ENCODE measurements at regions not wholly inside any gene's neighbourhood (a gene's known extent, or its start where the extent isn't known, plus 50 kb on each side); places are given as distances from the start of the nearest gene placed in this dataset.

GRCh38 chrX:45788315-45788714 lies 587.6 kb upstream of the DIPK2B start:
- BruUV-seq (replicated peaks) = no TSS peak
- CTCF ChIA-PET = interaction anchor here (1.3 kb wide), 1 partner anchor 13 kb away, joined by 6 read pairs; no protein-coding TSS in a partner anchor
- Mint-ChIP-seq H3K9me3 (ENCODE audit: unreplicated experiment) (peaks cover 16% of the 10 kb centered on the region), H3K4me3 (ENCODE audit: unreplicated experiment) (peak overlapping the region; percentile 68), H3K27ac (ENCODE audit: low read depth, unreplicated experiment) (peak overlapping the region; percentile 95), H3K36me3 (ENCODE audit: insufficient read depth, unreplicated experiment) (peaks cover 17% of the 10 kb centered on the region), H3K27me3 (ENCODE audit: insufficient read depth, unreplicated experiment) (peaks cover 82% of the 10 kb centered on the region), H3K4me1 (ENCODE audit: insufficient read depth, unreplicated experiment) (peaks cover 18% of the 10 kb centered on the region)
- no peak for DNase-seq (ENCODE audit: unreplicated experiment)
- TF ChIP-seq, protein P1, sequence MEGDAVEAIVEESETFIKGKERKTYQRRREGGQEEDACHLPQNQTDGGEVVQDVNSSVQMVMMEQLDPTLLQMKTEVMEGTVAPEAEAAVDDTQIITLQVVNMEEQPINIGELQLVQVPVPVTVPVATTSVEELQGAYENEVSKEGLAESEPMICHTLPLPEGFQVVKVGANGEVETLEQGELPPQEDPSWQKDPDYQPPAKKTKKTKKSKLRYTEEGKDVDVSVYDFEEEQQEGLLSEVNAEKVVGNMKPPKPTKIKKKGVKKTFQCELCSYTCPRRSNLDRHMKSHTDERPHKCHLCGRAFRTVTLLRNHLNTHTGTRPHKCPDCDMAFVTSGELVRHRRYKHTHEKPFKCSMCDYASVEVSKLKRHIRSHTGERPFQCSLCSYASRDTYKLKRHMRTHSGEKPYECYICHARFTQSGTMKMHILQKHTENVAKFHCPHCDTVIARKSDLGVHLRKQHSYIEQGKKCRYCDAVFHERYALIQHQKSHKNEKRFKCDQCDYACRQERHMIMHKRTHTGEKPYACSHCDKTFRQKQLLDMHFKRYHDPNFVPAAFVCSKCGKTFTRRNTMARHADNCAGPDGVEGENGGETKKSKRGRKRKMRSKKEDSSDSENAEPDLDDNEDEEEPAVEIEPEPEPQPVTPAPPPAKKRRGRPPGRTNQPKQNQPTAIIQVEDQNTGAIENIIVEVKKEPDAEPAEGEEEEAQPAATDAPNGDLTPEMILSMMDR (IDR thresholded peaks at IDR 0.05; ENCODE audit: unreplicated experiment) = no peak
- intact Hi-C loops (cut with micrococcal nuclease) = no loop called here
- POLR2A ChIA-PET = interaction anchor here (0.5 to 3.2 kb wide), 5 partner anchors 13 to 1341 kb away, joined by 3 to 32 read pairs (median 4); no protein-coding TSS in a partner anchor

GRCh38 chrX:45784590-45784989 lies 583.9 kb upstream of the DIPK2B start:
- TF ChIP-seq, protein P1 (IDR thresholded peaks at IDR 0.05; ENCODE audit: unreplicated experiment) = no peak
- POLR2A ChIA-PET = interaction anchor here (2.4 to 5.2 kb wide), 2 partner anchors 9 to 18 kb away, joined by 7 to 21 read pairs; no protein-coding TSS in a partner anchor
- no peak overlapping the region for H3K27ac Mint-ChIP-seq (ENCODE audit: low read depth, unreplicated experiment)
- H3K27me3 Mint-ChIP-seq (ENCODE audit: insufficient read depth, unreplicated experiment) = peaks cover 86% of the 10 kb centered on the region
- H3K4me1 Mint-ChIP-seq (ENCODE audit: insufficient read depth, unreplicated experiment) = peaks cover 45% of the 10 kb centered on the region
- BruUV-seq (replicated peaks) = no TSS peak
- no peak for DNase-seq (ENCODE audit: unreplicated experiment)
- intact Hi-C loops (cut with micrococcal nuclease) = no loop called here
- H3K4me3 Mint-ChIP-seq (ENCODE audit: unreplicated experiment) = no peak overlapping the region
- H3K9me3 Mint-ChIP-seq (ENCODE audit: unreplicated experiment) = no peaks in the 10 kb centered on the region
- no peaks in the 10 kb centered on the region for H3K36me3 Mint-ChIP-seq (ENCODE audit: insufficient read depth, unreplicated experiment)
- CTCF ChIA-PET = interaction anchor here (1.6 kb wide), 1 partner anchor 18 kb away, joined by 5 read pairs; no protein-coding TSS in a partner anchor

DNA sequence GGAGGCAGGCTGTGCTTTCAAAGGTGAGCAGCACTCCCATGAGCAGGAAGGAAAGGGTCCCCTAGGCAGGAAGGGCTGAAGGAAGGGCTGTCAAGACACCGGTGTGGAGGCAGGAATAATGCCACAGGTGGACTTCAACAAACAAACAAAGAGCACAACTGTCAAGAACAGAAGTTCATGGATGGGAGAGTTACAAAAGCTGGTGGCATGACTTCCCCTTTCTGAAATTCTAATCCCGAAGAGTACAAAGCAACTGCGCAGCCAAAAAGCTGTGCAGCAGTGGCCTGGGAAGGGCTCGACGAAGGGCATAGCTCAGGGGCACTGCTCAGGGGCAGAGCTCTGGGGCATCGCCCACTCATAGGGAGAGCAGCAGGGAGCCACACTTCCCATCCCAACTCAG lies 582.3 kb upstream of the DIPK2B start:
- no TSS peak for BruUV-seq (replicated peaks)
- no peaks in the 10 kb centered on the region for H3K9me3 Mint-ChIP-seq (ENCODE audit: unreplicated experiment)
- peaks cover 42% of the 10 kb centered on the region for H3K4me1 Mint-ChIP-seq (ENCODE audit: insufficient read depth, unreplicated experiment)
- peak overlapping the region; percentile 60 for H3K27ac Mint-ChIP-seq (ENCODE audit: low read depth, unreplicated experiment)
- CTCF ChIA-PET = interaction anchor here (0.9 kb wide), 1 partner anchor 267 kb away, joined by 3 read pairs; no protein-coding TSS in a partner anchor
- H3K36me3 Mint-ChIP-seq (ENCODE audit: insufficient read depth, unreplicated experiment) = no peaks in the 10 kb centered on the region
- intact Hi-C loops (cut with micrococcal nuclease) = no loop called here
- DNase-seq (ENCODE audit: unreplicated experiment) = no peak
- peaks cover 80% of the 10 kb centered on the region for H3K27me3 Mint-ChIP-seq (ENCODE audit: insufficient read depth, unreplicated experiment)
- POLR2A ChIA-PET = interaction anchor here (1.1 to 5.2 kb wide), 5 partner anchors 8 to 23 kb away, joined by 3 to 21 read pairs (median 7); no protein-coding TSS in a partner anchor
- no peak overlapping the region for H3K4me3 Mint-ChIP-seq (ENCODE audit: unreplicated experiment)
- TF ChIP-seq, protein P1 (IDR thresholded peaks at IDR 0.05; ENCODE audit: unreplicated experiment) = no peak

GRCh38 chrX:45781901-45782553 lies 581.4 kb upstream of the DIPK2B start:
- POLR2A ChIA-PET = interaction anchor here (0.7 to 5.2 kb wide), 5 partner anchors 12 to 593 kb away, joined by 3 to 38 read pairs (median 14); no protein-coding TSS in a partner anchor
- Mint-ChIP-seq H3K9me3 (ENCODE audit: unreplicated experiment) (no peaks in the 10 kb centered on the region), H3K4me3 (ENCODE audit: unreplicated experiment) (no peak overlapping the region), H3K36me3 (ENCODE audit: insufficient read depth, unreplicated experiment) (no peaks in the 10 kb centered on the region), H3K4me1 (ENCODE audit: insufficient read depth, unreplicated experiment) (peaks cover 47% of the 10 kb centered on the region), H3K27ac (ENCODE audit: low read depth, unreplicated experiment) (peak overlapping the region; percentile 60), H3K27me3 (ENCODE audit: insufficient read depth, unreplicated experiment) (peaks cover 80% of the 10 kb centered on the region)
- BruUV-seq (replicated peaks) = no TSS peak
- TF ChIP-seq, protein P1 (IDR thresholded peaks at IDR 0.05; ENCODE audit: unreplicated experiment) = peak; percentile 16
- CTCF ChIA-PET = interaction anchor here (0.6 to 0.8 kb wide), 3 partner anchors 9 to 1353 kb away, joined by 3 to 5 read pairs (median 4); no protein-coding TSS in a partner anchor
- intact Hi-C loops (cut with micrococcal nuclease) = no loop called here
- peak; percentile 71 for DNase-seq (ENCODE audit: unreplicated experiment)
